CD14-positive monocyte (primary cell): ENCODE measurements at regions not wholly inside any gene's neighbourhood (a gene's known extent, or its start where the extent isn't known, plus 50 kb on each side); places are given as distances from the start of the nearest gene placed in this dataset.

ENCODE experiments used
- DNase-seq, 3 donors: peaks; one replicate each; pipeline ENCODE4 v3.0.0-alpha.2; 2011 to 2022
- H2AFZ ChIP-seq: 2 replicates; pipeline ENCODE4 v1.6.0; 2012; ENCODE audit warnings: mild to moderate bottlenecking, low read depth, low read length, inconsistent platforms; ENCODE audit not compliant: insufficient read depth, poor library complexity, severe bottlenecking
- H3K27ac ChIP-seq, 2 donors: 1 replicate in 1 of 2; 2 replicates in 1 of 2; pipeline ENCODE4 v1.5.1; 2012 to 2013; ENCODE audit warnings: low read length in 2 of 2, control low read depth in 1 of 2, inconsistent platforms in 1 of 2, low read depth in 1 of 2, mild to moderate bottlenecking in 1 of 2
- H3K27me3 ChIP-seq, 2 donors: one replicate each; pipeline versions ENCODE4 v1.6.0 to v1.6.1; 2011 to 2013; ENCODE audit warnings: low read length in 2 of 2; ENCODE audit not compliant: control insufficient read depth in 2 of 2, insufficient read depth in 2 of 2
- H3K36me3 ChIP-seq, 2 donors: replicated peaks in 1 of 2; 1 replicate in 1 of 2; 2 replicates in 1 of 2; pipeline versions ENCODE4 v1.5.1 to v1.6.1; 2012 to 2013; ENCODE audit warnings: low read length in 2 of 2, control low read depth in 1 of 2, inconsistent platforms in 1 of 2, mild to moderate bottlenecking in 1 of 2; ENCODE audit not compliant: insufficient read depth in 2 of 2, control insufficient read depth in 1 of 2
- H3K4me1 ChIP-seq, 2 donors: 1 replicate in 1 of 2; 2 replicates in 1 of 2; pipeline versions ENCODE4 v1.5.1 to v1.6.1; 2012 to 2013; ENCODE audit warnings: low read length in 2 of 2, control low read depth in 1 of 2, inconsistent platforms in 1 of 2, mild to moderate bottlenecking in 1 of 2, moderate library complexity in 1 of 2; ENCODE audit not compliant: insufficient read depth in 2 of 2, control insufficient read depth in 1 of 2
- H3K4me2 ChIP-seq: replicated peaks from 2 replicates; pipeline ENCODE3; 2012; ENCODE audit warnings: low read length, moderate library complexity, mild to moderate bottlenecking; ENCODE audit not compliant: poor library complexity, severe bottlenecking; ENCODE audit errors: extremely low read depth
- H3K4me3 ChIP-seq, 3 experiments: fragments of 200-600 bp in 1 of 3; sonication (generic) in 1 of 3; replicated peaks in 1 of 3; 1 replicate in 2 of 3; 2 replicates in 1 of 3; pipeline ENCODE4 v1.5.1; 2011 to 2013; ENCODE audit warnings: low read length in 3 of 3, mild to moderate bottlenecking in 3 of 3, control low read depth in 2 of 3, low read depth in 2 of 3, inconsistent platforms in 1 of 3, moderate library complexity in 1 of 3
- H3K79me2 ChIP-seq: 2 replicates; pipeline ENCODE4 v1.6.0; 2012; ENCODE audit warnings: mild to moderate bottlenecking, control low read depth, inconsistent platforms, low read length, moderate library complexity; ENCODE audit not compliant: insufficient read depth
- H3K9ac ChIP-seq: 2 replicates; pipeline ENCODE4 v1.6.0; 2017; ENCODE audit warnings: low read length, mild to moderate bottlenecking; ENCODE audit not compliant: insufficient read depth, poor library complexity, severe bottlenecking
- H3K9me3 ChIP-seq, 2 donors: replicated peaks in 1 of 2; 1 replicate in 1 of 2; 2 replicates in 1 of 2; pipeline versions ENCODE4 v1.5.1 to v1.6.1; 2012 to 2013; ENCODE audit warnings: low read length in 2 of 2, control low read depth in 1 of 2; ENCODE audit not compliant: control insufficient read depth in 1 of 2, insufficient read depth in 1 of 2
- H4K20me1 ChIP-seq: 2 replicates; pipeline ENCODE4 v1.6.0; 2012; ENCODE audit warnings: mild to moderate bottlenecking, low read length, control low read depth, moderate library complexity; ENCODE audit not compliant: insufficient read depth
- H3K27ac Mint-ChIP-seq, 7 donors: one replicate each; pipeline ENCODE4 v1.8.0; 2020; ENCODE audit warnings: mild to moderate bottlenecking in 7 of 7, mixed read lengths in 7 of 7, moderate library complexity in 6 of 7, inconsistent platforms in 2 of 7
- H3K27me3 Mint-ChIP-seq, 3 donors: one replicate each; pipeline ENCODE4 v1.8.0; 2021 to 2022; ENCODE audit warnings: low read depth in 3 of 3, mild to moderate bottlenecking in 3 of 3, mixed read lengths in 3 of 3, moderate library complexity in 3 of 3, inconsistent platforms in 1 of 3
- H3K36me3 Mint-ChIP-seq, 2 donors: one replicate each; pipeline ENCODE4 v1.8.0; 2020; ENCODE audit warnings: mixed read lengths in 2 of 2, inconsistent platforms in 1 of 2, mild to moderate bottlenecking in 1 of 2
- H3K4me1 Mint-ChIP-seq: one replicate; pipeline ENCODE4 v1.8.0; 2020; ENCODE audit warnings: mild to moderate bottlenecking, mixed read lengths
- H3K4me3 Mint-ChIP-seq, 2 donors: one replicate each; pipeline ENCODE4 v1.8.0; 2020; ENCODE audit warnings: mild to moderate bottlenecking in 2 of 2, mixed read lengths in 2 of 2, moderate library complexity in 1 of 2
- H3K9me3 Mint-ChIP-seq, 7 donors: one replicate each; pipeline ENCODE4 v1.8.0; 2020 to 2022; ENCODE audit warnings: mixed read lengths in 7 of 7, mild to moderate bottlenecking in 6 of 7, moderate library complexity in 6 of 7, inconsistent platforms in 2 of 7
- CTCF ChIP-seq: fragments of 200-600 bp; IDR thresholded peaks from one replicate; pipeline ENCODE4 v1.8.0; 2022; ENCODE audit warnings: antibody characterized with exemption, mild to moderate bottlenecking
- WGBS: methylation state at CpG from one replicate; pipeline ENCODE4 v1.1.5; 2013; ENCODE audit warnings: missing lambda C conversion rate; ENCODE audit not compliant: insufficient coverage; 5-methylcytosine and 5-hydroxymethylcytosine counted together
- intact Hi-C, 2 donors: fragments of 100-400 bp; cut with micrococcal nuclease; formaldehyde crosslinking; loops; one replicate each; pipeline versions ENCODE4 v1.15.0 to v1.15.1; 2023

DNA sequence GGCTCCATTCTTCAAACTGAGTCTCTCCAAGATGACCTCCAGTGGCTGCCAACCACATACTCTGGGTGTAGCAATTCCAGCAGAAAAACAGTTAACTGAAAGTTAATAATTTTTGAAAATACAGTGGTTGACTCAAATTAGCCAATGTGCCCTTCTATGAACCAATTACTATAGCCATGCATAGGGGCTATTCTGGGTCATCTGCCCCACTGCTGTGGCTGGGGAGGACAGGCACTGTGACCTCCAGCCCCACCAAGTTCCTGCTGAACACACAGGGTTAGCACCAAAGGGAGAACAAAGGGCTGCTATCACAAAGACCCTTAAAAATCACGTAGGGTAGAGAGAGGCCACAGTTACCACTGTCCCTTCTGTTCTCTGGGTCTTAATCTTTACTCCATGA is 123.0 kb downstream of the IRS1 start:
- Mint-ChIP-seq H3K27ac (no peak overlapping the region), H3K36me3 (no peaks in the 10 kb centered on the region), H3K9me3 (peaks cover 0 to 4% (median 0%) of the 10 kb centered on the region in 7 donors), H3K27me3 (peaks cover 7 to 22% (median 9%) of the 10 kb centered on the region in 3 donors), H3K4me1 (no peaks in the 10 kb centered on the region), H3K4me3 (no peak overlapping the region)
- WGBS = no CpG with 5 or more reads among the region's 1 CpG
- no peak overlapping the region for H2AFZ ChIP-seq
- H3K9ac ChIP-seq = no peak overlapping the region
- H3K4me3 ChIP-seq = no peak overlapping the region
- TF ChIP-seq CTCF = no peak
- DNase-seq = no peak
- no peaks in the 10 kb centered on the region for H3K36me3 ChIP-seq
- H3K79me2 ChIP-seq = no peaks in the 10 kb centered on the region
- no peak overlapping the region for H3K4me2 ChIP-seq
- intact Hi-C loops = no loop called here
- no peak overlapping the region for H3K27ac ChIP-seq
- no peaks in the 10 kb centered on the region for H3K9me3 ChIP-seq
- no peaks in the 10 kb centered on the region for H4K20me1 ChIP-seq
- no peaks in the 10 kb centered on the region for H3K4me1 ChIP-seq
- peaks cover 0 to 2% of the 10 kb centered on the region in 2 donors for H3K27me3 ChIP-seq

- Histone ChIP-seq H3K4me2 (no peak overlapping the region), H3K27me3 (peaks cover 0 to 2% of the 10 kb centered on the region in 2 donors), H3K79me2 (no peaks in the 10 kb centered on the region), H3K4me3 (no peak overlapping the region), H2AFZ (no peak overlapping the region), H4K20me1 (no peaks in the 10 kb centered on the region), H3K9me3 (no peaks in the 10 kb centered on the region), H3K4me1 (no peaks in the 10 kb centered on the region), H3K9ac (no peak overlapping the region), H3K27ac (no peak overlapping the region), H3K36me3 (no peaks in the 10 kb centered on the region)
- H3K27ac Mint-ChIP-seq = no peak overlapping the region
- no peak for TF ChIP-seq CTCF
- H3K9me3 Mint-ChIP-seq = peaks cover 0 to 3% (median 0%) of the 10 kb centered on the region in 7 donors
- no peaks in the 10 kb centered on the region for H3K4me1 Mint-ChIP-seq
- intact Hi-C loops = no loop called here
- no peaks in the 10 kb centered on the region for H3K36me3 Mint-ChIP-seq
- H3K4me3 Mint-ChIP-seq = no peak overlapping the region
- 67% methylated on average over 1 of the region's 2 CpGs for WGBS
- DNase-seq = no peak
- H3K27me3 Mint-ChIP-seq = peaks cover 7 to 21% (median 13%) of the 10 kb centered on the region in 3 donors
Observed at GRCh38 chr2:226674123-226674522, 125.5 kb downstream of the IRS1 start.
